HG03064 (cell line): ENCODE measurements at regions not wholly inside any gene's neighbourhood (a gene's known extent, or its start where the extent isn't known, plus 50 kb on each side); places are given as distances from the start of the nearest gene placed in this dataset.

ENCODE experiments used
- ATAC-seq: cut with Tn5 transposase; IDR thresholded peaks from one replicate; pipeline ENCODE4 v1.9.1; 2021; ENCODE audit warnings: low read depth; ENCODE audit not compliant: unreplicated experiment

GRCh38 chr7:46658281-46658680 is 737.2 kb upstream of the IGFBP3 start:
- no peak for ATAC-seq

GRCh38 chr7:46654546-46655443 is 733.7 kb upstream of the IGFBP3 start:
- no peak for ATAC-seq

DNA sequence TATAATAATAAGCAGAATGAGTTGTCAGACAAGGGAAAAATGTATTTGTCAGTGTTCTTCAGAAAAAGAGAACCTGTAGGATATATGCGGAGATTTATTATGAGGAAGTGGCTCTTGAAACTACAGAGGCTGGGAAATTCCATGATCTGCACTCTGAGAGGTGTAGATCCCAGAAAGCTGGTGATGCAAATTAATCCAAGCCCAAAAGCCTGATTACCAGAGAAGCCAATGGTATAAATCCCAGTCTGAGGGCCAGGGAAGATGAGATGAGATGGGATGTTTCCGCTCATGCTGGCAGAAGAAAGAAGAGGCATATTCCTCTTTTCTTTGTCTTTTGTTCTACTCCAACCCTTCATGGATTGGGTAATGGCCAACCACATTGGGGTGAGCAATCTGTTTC is 732.8 kb upstream of the IGFBP3 start:
- ATAC-seq = no peak

DNA sequence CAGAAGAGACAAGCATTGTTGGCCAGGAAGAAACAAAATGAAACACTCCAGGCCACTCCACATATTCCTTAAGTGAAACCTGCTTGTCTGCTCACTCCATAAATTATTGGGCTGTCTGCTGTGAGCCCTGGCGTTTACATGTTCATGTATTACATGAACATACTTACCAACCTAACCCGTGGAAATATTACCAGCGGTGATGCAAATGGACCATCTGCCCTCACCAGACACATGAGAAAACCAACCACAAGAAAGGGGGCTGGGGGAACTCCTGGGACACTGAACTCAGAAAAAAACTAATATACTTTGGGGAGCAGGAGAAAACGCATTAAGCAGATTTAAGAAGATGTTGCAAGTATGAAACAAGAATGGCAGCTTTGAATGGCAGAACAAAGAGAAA is 731.2 kb upstream of the IGFBP3 start:
- no peak for ATAC-seq

GRCh38 chr7:46651561-46652088 is 730.6 kb upstream of the IGFBP3 start:
- ATAC-seq = no peak

DNA sequence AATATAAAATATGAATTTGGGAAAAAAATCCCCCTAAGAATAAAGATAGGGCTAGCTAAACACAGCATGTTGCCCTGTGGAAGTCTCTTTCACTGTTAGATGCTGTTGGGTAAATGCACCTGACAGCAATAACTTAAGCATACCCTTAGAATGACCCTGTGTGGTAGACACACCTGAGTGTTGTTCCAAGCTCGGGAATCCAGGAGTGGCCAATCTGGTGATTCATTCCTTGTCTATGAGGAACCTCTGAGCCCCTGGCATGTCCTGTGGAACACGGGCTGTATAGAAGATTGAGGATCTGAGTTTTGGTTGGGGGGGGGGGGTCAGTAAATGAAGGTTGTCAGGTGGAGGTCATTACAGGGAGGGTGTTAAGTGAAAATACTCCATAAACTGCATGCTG is 730.0 kb upstream of the IGFBP3 start:
- no peak for ATAC-seq

DNA sequence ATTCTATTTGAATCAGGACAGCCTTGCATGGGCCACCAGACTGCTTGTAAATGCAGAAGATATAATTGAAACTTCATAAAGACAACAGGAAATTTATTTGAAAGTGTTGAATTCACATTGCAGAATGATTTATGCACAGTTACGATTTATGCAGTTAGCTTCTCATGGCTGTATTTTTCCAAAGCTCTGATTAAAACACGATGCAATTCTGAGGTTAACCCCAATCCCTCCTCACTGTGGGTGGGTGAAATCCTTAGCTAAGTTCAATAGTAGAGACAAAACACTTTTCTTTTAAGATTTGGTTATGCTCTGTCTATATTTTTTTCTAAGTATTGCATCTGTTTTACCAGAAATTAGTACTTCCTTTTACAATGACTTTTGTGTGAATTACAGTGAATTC is 728.8 kb upstream of the IGFBP3 start:
- ATAC-seq = no peak

GRCh38 chr7:46637793-46638735 is 717.0 kb upstream of the IGFBP3 start:
- ATAC-seq = no peak

DNA sequence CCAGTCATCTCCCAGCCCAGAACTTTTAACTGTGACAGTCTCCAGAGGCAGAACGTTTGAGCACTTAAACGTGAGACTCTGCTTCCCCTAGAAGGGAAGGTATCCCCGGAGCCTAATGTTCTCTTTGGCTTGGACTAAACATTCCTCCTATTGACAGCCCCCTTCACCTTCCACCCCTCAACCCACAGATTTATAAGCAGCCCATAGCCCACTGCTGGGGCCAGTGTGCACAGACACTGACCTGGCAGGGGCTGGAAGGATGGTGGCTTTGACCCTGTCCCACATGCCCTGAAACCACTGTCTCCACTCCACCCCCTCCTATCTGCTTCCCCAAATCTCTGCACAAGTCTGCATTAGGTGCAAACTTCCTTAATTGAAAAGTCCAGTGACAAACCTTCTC is 715.0 kb upstream of the IGFBP3 start:
- no peak for ATAC-seq

- ATAC-seq = no peak
These were observed 712.7 kb upstream of the IGFBP3 start for GRCh38 chr7:46633630-46634240.

- no peak for ATAC-seq
These were observed 712.1 kb upstream of the IGFBP3 start for GRCh38 chr7:46633200-46633599.

- ATAC-seq = no peak
These were observed 709.0 kb upstream of the IGFBP3 start for GRCh38 chr7:46630031-46630430.

GRCh38 chr7:46628389-46628788 is 707.3 kb upstream of the IGFBP3 start:
- ATAC-seq = no peak

- no peak for ATAC-seq
These were observed 705.7 kb upstream of the IGFBP3 start for GRCh38 chr7:46626691-46627310.

DNA sequence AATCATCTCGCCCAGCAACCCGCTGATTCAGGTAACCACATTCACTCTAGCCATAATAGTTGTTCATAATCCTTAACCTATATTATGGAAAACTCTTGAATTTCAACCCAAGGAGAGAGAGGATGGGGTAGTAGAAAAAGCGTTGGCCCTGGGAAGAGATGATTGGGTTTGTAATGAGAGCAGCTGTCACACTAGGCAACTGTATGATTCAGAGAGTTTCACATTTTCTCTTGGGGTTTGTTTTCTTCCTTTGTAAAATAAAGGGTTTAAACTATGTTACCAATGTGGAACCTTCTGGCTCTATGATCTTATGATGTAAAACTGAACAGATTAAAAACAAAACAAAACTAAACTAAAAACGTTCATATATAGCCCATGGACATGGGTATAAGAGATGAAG is 705.2 kb upstream of the IGFBP3 start:
- no peak for ATAC-seq

GRCh38 chr7:46625032-46625431 is 704.0 kb upstream of the IGFBP3 start:
- ATAC-seq = no peak

GRCh38 chr7:46622251-46622650 is 701.2 kb upstream of the IGFBP3 start:
- ATAC-seq = no peak

GRCh38 chr7:46619723-46620310 is 698.7 kb upstream of the IGFBP3 start:
- no peak for ATAC-seq

DNA sequence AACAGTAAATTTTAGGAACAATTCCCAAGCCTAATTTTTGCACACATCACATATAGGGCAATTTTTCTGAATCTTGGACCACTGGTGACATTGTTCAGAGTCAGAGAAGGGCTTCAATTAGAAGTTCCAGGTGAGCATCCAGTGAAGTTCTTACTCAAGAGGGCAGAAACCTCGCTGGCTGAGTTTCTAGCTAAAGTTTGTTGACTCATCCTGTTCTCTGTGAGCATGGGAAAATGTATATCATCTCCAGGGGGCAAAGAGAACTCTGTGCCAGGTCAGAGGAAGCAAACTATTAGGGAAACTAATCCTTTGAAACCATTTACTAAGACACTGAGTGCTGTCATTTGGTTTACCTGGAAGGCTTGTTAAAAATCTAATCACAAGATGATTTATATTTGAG is 695.6 kb upstream of the IGFBP3 start:
- no peak for ATAC-seq

DNA sequence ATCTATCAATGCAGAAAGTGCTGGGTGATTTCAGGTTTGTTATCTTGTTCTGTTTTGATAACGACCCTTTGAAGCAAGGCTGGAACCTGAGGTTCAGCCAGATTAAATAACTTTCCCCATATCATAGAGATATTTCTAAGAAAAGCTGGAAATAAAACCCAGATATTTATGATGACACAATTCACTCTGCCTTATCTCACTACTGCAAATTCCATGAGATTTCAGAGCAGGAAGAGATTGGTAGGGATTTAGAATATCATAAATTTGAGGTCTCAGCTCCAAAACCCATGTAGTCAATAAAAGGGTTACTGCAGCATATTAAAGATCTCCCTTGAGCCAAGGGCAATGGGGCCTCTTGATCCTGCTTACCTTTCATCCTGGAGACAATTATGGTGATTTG is 692.5 kb upstream of the IGFBP3 start:
- ATAC-seq = no peak
